GM20000 (cell line): ENCODE measurements at regions not wholly inside any gene's neighbourhood (a gene's known extent, or its start where the extent isn't known, plus 50 kb on each side); places are given as distances from the start of the nearest gene placed in this dataset.

Source experiments
- DNase-seq: peaks from one replicate; pipeline ENCODE4 v3.0.0; 2012; ENCODE audit warnings: low spot score
- CTCF ChIP-seq: IDR thresholded peaks from 2 replicates; pipeline ENCODE4 v1.5.1; 2012; ENCODE audit warnings: mild to moderate bottlenecking, control low read depth; ENCODE audit errors: extremely low read depth, missing control alignments

- no peak for DNase-seq
- TF ChIP-seq CTCF = no peak
Measured at GRCh38 chr6:94357381-94357980, 938.1 kb upstream of the EPHA7 start.

- no peak for DNase-seq
- TF ChIP-seq CTCF = no peak
Measured at GRCh38 chr6:94350833-94351232, 931.5 kb upstream of the EPHA7 start.

GRCh38 chr6:94349227-94349626, 929.9 kb upstream of the EPHA7 start:
- DNase-seq = no peak
- no peak for TF ChIP-seq CTCF

- DNase-seq = no peak
- no peak for TF ChIP-seq CTCF
Measured at GRCh38 chr6:94344866-94345265, 925.5 kb upstream of the EPHA7 start.

GRCh38 chr6:94341173-94341572, 921.8 kb upstream of the EPHA7 start:
- TF ChIP-seq CTCF = no peak
- no peak for DNase-seq

GRCh38 chr6:94323853-94324252, 904.5 kb upstream of the EPHA7 start:
- no peak for DNase-seq
- TF ChIP-seq CTCF = no peak

GRCh38 chr6:94300424-94301144, 881.2 kb upstream of the EPHA7 start:
- DNase-seq = no peak
- no peak for TF ChIP-seq CTCF
